Activated CD8-positive, alpha-beta T cell treated with anti-CD3 and anti-CD28 coated beads for 36 hours (primary cell): ENCODE measurements at regions not wholly inside any gene's neighbourhood (a gene's known extent, or its start where the extent isn't known, plus 50 kb on each side); places are given as distances from the start of the nearest gene placed in this dataset.

Source experiments
- ATAC-seq: fragments of 200-7000 bp; cut with Tn5 transposase; one replicate; pipeline ENCODE4 v1.10.0; 2021; ENCODE audit warnings: mild to moderate bottlenecking, moderate library complexity
- CTCF ChIA-PET: fragments of 350-600 bp; sonication (Branson Sonifier 250); formaldehyde crosslinking; loops from one replicate; lab custom pipeline; 2021; ENCODE audit warnings: antibody characterized with exemption; lab: Charles Lee
- POLR2A ChIA-PET: fragments of 350-600 bp; sonication (Branson Sonifier 250); formaldehyde crosslinking; loops from one replicate; lab custom pipeline; 2021; ENCODE audit warnings: antibody characterized with exemption; lab: Charles Lee
- DNase-seq: peaks from one replicate; pipeline ENCODE4 v3.0.0-alpha.2; 2020
- H3K27ac Mint-ChIP-seq: one replicate; pipeline ENCODE4 v1.8.0; 2021; ENCODE audit warnings: mild to moderate bottlenecking, mixed read lengths
- H3K27me3 Mint-ChIP-seq: one replicate; pipeline ENCODE4 v1.8.0; 2021; ENCODE audit warnings: mixed read lengths
- H3K36me3 Mint-ChIP-seq: one replicate; pipeline ENCODE4 v1.8.0; 2021; ENCODE audit warnings: low read depth, mixed read lengths
- H3K4me1 Mint-ChIP-seq: one replicate; pipeline ENCODE4 v1.8.0; 2021; ENCODE audit warnings: low read depth, mixed read lengths
- H3K4me3 Mint-ChIP-seq: one replicate; pipeline ENCODE4 v1.8.0; 2021; ENCODE audit warnings: mild to moderate bottlenecking, moderate library complexity, mixed read lengths
- H3K9me3 Mint-ChIP-seq: one replicate; pipeline ENCODE4 v1.8.0; 2021; ENCODE audit warnings: mixed read lengths
- CTCF ChIP-seq: fragments of 200-600 bp; IDR thresholded peaks from one replicate; pipeline ENCODE4 v1.8.0; 2022; ENCODE audit warnings: antibody characterized with exemption, mild to moderate bottlenecking
- intact Hi-C: fragments of 100-400 bp; cut with micrococcal nuclease; formaldehyde crosslinking; loops from one replicate; pipeline ENCODE4 v1.10.0; 2022

GRCh38 chr4:54391104-54391503 lies 162.0 kb downstream of the PDGFRA start:
- Mint-ChIP-seq H3K27ac (no peak overlapping the region), H3K4me3 (no peak overlapping the region), H3K27me3 (no peaks in the 10 kb centered on the region), H3K4me1 (no peaks in the 10 kb centered on the region), H3K36me3 (no peaks in the 10 kb centered on the region), H3K9me3 (no peaks in the 10 kb centered on the region)
- ChIA-PET POLR2A (no interaction called here), CTCF (no interaction called here)
- DNase-seq (no peak), ATAC-seq (no peak)
- no peak for TF ChIP-seq CTCF
- intact Hi-C loops, result no loop called here

DNA sequence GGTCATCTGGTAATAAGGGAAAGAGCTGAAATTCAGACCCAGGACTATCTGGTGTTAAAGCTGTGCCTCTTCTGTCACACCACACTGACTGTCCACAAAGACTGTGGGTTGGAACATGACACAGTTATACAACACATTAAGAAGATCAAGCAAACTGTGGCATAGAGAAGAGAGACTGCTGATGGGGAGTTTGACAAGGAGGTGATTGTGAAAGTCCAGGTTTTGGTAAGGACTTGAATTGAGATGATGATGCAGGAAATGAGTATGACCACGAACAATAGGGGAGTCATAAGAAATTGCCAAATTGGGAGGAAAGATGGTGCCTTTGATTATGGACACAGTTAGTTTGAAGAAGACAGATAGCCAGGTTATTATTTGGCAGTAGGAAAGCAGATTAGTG lies 163.4 kb downstream of the PDGFRA start:
- H3K4me1 Mint-ChIP-seq, result no peaks in the 10 kb centered on the region
- POLR2A ChIA-PET, result no interaction called here
- no peak for TF ChIP-seq CTCF
- no peak overlapping the region for H3K4me3 Mint-ChIP-seq
- no peaks in the 10 kb centered on the region for H3K27me3 Mint-ChIP-seq
- CTCF ChIA-PET, result no interaction called here
- H3K27ac Mint-ChIP-seq, result no peak overlapping the region
- no peak for ATAC-seq
- no peaks in the 10 kb centered on the region for H3K36me3 Mint-ChIP-seq
- DNase-seq, result no peak
- H3K9me3 Mint-ChIP-seq, result no peaks in the 10 kb centered on the region
- intact Hi-C loops, result no loop called here

DNA sequence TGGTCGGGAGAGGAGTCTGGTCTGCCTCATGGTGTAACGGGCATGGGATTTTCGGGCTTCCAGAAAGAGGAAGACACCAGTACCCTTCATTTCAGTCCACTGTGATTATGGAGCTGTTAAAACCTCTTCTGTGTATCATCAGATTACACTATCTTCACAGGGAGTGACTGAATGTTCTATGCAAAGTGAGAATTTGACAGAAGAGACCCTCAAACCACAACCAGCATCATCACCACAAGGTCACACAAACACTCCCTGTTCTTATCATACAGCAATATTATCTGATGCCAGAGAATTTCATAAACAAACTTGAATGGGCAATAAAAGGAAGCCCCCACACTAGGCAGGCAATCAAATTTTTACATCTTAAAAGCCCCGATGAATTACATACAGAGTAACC lies 164.2 kb downstream of the PDGFRA start:
- TF ChIP-seq CTCF, result no peak
- intact Hi-C loops, result no loop called here
- POLR2A ChIA-PET, result interaction anchor here (1.0 kb wide), 1 partner anchor 29 kb away, joined by 3 read pairs; no protein-coding TSS in a partner anchor
- Mint-ChIP-seq H3K4me1 (no peaks in the 10 kb centered on the region), H3K27me3 (no peaks in the 10 kb centered on the region), H3K4me3 (no peak overlapping the region), H3K36me3 (no peaks in the 10 kb centered on the region), H3K27ac (no peak overlapping the region), H3K9me3 (no peaks in the 10 kb centered on the region)
- no peak for ATAC-seq
- CTCF ChIA-PET, result no interaction called here
- no peak for DNase-seq

DNA sequence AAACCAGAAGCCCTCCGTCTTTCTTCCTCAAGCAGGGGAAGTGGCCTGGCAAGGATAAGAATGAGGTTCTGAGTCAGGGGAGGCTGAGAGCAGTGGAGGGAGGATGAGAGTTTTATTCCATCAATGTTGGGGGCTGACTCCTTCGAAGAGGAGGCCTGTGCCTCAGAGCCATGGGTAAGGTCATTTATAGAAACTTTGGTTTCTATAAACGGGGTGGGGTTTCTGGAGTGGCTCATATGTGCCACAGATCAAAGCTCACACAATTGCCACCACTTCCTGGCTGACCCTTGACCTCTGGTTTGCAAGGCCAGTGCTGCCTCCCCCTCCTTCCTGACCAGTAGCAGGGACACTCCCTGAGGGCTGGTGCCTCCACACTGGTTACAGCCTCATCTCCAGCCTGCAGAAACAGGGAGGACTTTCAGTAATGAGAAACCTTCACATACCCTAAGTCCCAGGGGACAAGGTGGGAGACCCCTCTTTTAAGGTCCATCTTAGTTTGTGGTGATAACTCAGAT lies 166.0 kb downstream of the PDGFRA start:
- H3K27me3 Mint-ChIP-seq, result no peaks in the 10 kb centered on the region

GRCh38 chr4:54400188-54400587 lies 171.1 kb downstream of the PDGFRA start:
- H3K4me3 Mint-ChIP-seq, result no peak overlapping the region
- ATAC-seq (no peak), DNase-seq (no peak)
- no peaks in the 10 kb centered on the region for H3K36me3 Mint-ChIP-seq
- intact Hi-C loops, result no loop called here
- H3K27me3 Mint-ChIP-seq, result no peaks in the 10 kb centered on the region
- no peak for TF ChIP-seq CTCF
- H3K9me3 Mint-ChIP-seq, result no peaks in the 10 kb centered on the region
- H3K4me1 Mint-ChIP-seq, result no peaks in the 10 kb centered on the region
- H3K27ac Mint-ChIP-seq, result no peak overlapping the region
- ChIA-PET POLR2A (no interaction called here), CTCF (no interaction called here)

More for the DNA sequence above, 166.0 kb downstream of the PDGFRA start:
- no peak overlapping the region for H3K4me3 Mint-ChIP-seq
- no peaks in the 10 kb centered on the region for H3K9me3 Mint-ChIP-seq
- ChIA-PET CTCF (no interaction called here), POLR2A (no interaction called here)
- no peak for DNase-seq
- no peak for TF ChIP-seq CTCF
- H3K4me1 Mint-ChIP-seq, result no peaks in the 10 kb centered on the region
- no peak overlapping the region for H3K27ac Mint-ChIP-seq
- ATAC-seq, result no peak
- no peaks in the 10 kb centered on the region for H3K36me3 Mint-ChIP-seq
- intact Hi-C loops, result no loop called here
